NCI-H2171 treated with DMSO at 0.1 percent for 48 hours (cell line): ENCODE measurements at regions not wholly inside any gene's neighbourhood (a gene's known extent, or its start where the extent isn't known, plus 50 kb on each side); places are given as distances from the start of the nearest gene placed in this dataset.
"Not testable (repeated sequence)": the region's sequence is repeated elsewhere in the genome, so short reads cannot be mapped to it uniquely, and the experiment has no call there.

ENCODE experiments used
- DNase-seq: peaks from one replicate; lab custom pipeline; 2025; lab: John Stamatoyannopoulos, UW

DNA sequence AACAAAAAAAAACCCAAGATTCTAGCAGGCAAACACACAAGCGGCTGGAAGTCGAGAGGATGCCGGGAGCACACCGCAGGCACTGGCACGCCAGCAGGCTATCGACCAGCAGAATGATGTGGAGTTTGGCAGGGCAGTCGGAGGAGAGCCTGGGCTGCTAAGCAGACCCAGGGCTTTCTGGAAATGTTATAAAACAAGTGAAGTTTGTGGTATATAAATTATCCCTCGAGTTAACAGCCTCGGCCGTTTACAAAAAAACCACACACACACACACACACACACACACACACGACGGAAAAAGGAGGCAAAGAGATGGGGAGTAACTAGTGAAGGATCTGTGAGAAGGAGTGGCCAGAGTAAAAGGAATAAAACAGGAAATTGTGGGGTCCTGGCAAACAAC lies 87.2 kb upstream of the IVNS1ABP start:
- DNase-seq = no peak

DNA sequence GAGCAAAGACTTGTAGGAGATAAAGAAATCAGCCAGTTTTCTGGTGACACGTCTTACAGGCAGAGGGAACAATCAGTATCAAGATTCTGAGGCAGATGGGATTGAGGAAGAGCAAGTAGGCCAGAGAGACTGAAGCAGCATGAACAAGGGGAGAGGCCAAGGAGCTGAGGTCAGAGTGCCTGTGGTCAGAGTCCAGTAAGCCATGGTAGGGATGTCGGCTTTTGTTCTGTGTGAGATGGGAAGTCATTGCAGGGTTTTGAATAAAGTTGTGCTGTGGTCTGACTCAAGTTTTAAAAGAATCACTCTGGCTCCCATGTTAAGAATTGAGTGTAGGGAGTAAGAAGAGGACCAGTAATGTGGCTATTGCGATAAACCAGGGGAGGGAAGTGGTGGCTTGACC lies 85.9 kb upstream of the IVNS1ABP start:
- DNase-seq = no peak

DNA sequence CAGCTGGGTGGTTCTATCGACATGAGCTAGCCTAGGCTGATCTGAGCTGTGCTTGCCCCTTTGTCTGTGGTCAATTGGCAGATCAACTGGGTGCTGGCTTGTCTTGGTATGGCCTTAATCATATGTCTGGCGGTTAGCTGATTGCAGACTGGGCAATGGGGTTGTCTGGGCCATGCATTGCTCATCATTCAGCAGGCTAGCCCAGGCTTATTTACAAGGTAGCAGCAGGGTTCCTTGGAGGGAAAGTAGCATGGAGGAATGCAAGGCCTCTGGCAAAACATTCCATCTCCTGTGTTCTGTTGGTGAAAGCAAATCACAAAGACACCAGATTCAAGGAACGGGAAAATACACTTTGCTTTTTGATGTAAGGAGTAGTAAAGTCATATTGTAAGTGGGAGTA lies 84.0 kb upstream of the IVNS1ABP start:
- DNase-seq = no peak

DNA sequence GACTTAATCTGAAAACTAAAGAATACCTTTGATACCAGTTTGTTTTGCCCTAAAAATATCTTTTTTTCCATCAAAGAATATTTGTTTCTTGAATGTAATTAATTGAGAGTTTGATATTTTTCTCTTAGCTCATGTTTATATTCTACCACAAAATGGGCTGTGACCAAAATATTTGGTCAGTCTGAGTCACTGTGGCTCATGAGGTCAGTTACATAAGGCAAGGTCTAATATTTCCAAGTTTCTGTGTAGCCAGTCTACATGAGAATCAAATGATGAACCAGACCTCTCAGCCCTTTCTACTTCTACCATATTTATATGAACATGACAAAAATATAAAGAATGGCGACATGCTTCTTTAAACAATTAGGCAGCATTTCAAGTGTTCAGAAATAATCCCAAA lies 83.0 kb upstream of the IVNS1ABP start:
- no peak for DNase-seq

DNA sequence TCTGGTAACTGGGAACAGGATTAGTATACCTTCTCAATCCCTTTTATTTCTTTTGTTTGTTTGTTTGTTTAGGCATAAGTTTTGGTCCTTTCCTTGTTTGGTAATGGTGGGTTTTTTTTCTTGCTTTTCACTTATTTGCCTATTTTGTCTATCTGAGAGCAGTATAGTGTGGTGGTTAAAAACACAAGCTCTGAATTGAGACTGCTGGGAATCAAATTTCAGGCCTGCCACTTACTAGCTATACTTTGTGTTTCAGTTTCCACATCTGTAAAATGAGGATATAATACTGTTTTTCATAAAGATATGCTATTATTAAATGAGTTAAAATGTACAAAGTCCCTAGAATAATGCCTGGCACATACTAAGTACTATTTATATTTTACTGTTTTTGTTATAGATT lies 81.6 kb upstream of the IVNS1ABP start:
- DNase-seq = no peak

DNA sequence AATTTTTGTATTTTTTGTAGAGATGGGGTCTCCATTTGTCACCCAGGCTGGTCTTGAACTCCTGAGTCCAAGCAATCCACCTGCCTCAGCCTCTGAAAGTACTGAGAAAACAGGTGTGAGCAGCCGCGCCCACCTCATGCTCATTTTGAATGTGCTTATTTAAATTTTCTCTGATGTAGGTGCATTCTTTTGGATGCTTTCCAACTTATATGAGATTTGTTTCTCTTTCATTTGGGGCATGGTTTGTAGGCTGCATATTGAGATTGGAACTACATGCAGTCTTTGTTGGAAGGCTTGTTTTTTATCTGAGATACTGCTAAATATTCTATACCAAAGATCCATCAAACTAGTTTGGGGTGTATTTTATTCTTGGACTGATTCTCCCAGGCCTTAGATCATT lies 81.0 kb upstream of the IVNS1ABP start:
- DNase-seq = no peak

DNA sequence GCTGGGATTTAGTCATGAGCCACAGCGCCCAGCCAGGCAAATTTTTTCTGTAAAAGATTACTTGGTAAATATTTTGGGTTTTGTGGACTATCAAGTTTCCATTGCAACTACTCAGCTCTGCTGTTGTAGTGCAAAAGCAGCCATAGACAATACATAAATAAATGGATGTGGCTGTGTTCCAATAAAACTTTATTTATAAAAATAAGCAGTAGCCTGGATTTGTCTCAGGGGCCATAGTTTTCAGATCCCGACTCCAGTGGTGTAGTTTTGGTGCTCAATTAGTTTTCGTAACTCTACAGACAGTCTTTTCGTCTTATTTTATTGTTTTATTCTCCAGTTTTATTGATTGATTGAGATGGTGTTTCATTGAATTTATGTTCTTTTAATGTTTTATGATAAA lies 80.1 kb upstream of the IVNS1ABP start:
- DNase-seq = no peak

DNA sequence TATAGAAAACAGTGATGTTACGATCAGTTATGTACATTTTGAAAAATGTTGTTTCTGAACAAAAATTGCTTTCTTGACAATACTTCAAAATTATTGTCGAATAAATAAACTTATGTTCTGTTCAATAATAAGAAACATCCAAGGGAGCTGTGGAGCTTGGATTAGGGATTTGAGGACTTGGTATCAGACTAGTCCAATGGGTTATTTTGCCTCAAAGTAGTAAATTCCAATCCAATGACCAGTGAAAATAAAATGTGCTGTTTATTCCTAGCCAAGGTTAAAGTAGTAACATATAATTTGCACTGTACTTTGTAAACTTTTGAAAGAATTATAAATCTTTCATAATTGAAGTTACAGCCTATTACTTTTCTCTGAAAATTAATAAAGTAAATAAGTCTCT lies 79.1 kb upstream of the IVNS1ABP start:
- no peak for DNase-seq

DNA sequence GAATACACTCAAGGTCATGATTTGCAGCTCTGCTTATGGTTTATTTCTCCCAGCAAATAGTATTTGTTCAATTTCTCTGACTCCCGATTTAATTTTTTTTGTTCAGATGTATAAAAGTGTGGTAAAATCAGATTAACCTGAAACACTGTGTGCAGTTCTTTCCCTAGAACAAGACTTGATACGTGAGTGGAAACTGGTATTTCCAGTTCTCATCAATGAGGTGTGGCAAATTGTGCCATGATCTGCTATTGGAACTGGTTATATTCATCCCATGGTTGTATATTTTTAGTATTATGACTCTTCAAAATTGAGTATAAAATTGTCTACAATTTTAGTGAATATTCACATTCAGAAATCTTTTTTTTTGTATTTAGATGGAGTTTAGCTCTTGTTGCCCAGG lies 76.8 kb upstream of the IVNS1ABP start:
- no peak for DNase-seq

DNA sequence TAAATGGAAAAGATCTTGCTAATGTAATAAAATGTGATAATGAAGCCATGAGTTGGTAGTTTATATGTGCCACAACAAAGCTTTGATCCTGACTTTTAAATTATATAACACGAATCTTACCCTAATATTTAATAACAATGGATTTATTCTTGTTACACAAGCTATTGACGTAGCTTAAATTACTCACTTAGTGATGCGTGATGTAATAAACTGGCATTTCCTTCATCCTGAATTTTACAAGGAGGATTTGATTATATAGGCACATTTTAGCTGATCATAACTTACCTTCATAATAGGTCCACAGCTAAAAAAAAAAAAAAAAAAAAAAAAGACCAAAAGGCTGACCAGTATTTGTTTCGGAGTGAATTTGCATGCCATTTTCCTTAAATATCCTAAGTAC lies 76.2 kb upstream of the IVNS1ABP start:
- no peak for DNase-seq

DNA sequence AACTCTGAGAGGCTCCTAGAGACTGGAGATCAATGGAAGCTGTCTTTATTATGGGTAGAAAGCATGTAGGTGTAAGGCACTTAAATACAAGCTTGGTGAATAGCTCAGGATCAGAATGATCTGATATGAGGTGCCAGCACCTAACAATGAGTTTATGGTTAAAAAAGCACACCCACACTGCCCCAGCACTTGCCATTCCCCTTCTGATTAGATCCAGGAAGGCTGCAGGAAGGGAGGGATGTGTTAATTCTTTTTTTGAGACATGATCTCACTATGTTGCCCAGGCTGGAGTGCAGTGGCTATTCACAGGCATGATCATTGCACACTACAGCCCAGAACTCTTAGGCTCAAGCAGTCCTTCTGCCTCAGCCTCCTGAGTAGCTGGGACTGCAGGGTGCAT lies 71.8 kb upstream of the IVNS1ABP start:
- no peak for DNase-seq

DNA sequence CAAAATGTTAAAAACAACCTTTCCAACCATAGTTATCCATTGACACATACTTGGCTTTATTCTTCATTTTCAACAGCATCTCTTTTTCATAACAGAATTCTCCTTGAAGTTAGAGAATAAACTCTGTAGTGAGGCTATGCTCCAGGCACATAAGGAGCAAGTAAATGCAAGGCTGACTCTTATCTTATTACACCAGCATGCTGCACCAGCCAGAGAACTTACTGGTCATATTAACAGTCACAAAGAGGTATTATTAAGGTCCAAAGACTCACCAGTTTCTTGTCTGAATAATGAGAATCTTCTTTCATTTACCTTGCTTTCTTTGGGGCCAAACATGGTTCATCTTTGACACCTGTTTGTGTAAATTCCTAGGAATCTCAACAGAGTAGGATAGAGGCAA lies 71.3 kb upstream of the IVNS1ABP start:
- DNase-seq = no peak

DNA sequence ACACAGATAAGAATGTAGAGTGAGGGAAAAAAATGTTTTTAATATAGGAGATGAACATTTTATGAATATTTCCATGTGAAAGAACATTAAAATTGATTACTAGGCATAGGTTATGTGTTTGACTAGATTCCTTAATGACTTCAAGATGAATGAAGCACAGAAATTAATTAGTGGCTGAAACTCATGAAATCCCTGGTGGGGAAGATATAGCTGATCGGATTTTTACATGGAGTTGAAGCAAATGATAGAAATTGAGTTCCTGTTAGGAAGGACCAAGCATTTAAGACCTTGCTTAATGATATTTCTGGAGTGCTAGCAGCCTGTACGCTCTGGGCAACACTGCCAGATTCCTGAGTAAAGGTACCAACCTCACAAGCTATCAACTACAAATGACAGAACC lies 68.9 kb upstream of the IVNS1ABP start:
- DNase-seq = no peak

DNA sequence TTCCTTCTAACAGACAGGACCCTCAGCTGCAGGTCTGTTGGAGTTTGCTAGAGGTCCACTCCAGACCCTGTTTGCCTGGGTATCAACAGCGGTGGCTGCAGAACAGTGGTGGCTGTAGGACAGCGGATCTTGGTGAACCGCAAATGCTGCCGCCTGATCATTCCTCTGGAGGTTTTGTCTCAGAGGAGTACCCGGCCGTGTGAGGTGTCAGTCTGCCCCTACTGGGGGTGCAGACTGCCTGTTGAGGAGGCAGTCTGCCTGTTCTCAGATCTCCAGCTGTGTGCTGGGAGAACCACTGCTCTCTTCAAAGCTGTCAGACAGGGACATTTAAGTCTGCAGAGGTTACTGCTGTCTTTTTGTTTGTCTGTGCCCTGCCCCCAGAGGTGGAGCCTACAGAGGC lies 66.8 kb upstream of the IVNS1ABP start:
- not testable (repeated sequence) for DNase-seq

DNA sequence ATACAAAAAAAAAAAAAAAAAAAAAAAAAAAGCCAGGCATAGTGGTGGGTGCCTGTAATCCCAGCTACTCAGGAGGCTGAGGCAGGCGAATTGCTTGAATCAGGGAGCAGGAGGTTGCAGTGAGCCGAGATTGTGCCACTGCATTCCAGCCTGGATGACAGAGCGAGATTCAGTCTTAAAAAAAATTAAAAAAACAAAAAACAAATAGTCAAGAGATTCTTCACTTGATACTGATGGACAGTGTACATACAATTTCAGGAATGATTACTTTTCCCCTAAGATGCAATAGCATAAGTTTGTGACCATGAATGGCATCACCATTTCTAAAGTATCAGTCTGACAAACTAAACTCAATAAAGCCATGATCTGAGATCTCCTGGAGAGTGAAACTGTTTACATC lies 60.8 kb upstream of the IVNS1ABP start:
- DNase-seq = no peak

DNA sequence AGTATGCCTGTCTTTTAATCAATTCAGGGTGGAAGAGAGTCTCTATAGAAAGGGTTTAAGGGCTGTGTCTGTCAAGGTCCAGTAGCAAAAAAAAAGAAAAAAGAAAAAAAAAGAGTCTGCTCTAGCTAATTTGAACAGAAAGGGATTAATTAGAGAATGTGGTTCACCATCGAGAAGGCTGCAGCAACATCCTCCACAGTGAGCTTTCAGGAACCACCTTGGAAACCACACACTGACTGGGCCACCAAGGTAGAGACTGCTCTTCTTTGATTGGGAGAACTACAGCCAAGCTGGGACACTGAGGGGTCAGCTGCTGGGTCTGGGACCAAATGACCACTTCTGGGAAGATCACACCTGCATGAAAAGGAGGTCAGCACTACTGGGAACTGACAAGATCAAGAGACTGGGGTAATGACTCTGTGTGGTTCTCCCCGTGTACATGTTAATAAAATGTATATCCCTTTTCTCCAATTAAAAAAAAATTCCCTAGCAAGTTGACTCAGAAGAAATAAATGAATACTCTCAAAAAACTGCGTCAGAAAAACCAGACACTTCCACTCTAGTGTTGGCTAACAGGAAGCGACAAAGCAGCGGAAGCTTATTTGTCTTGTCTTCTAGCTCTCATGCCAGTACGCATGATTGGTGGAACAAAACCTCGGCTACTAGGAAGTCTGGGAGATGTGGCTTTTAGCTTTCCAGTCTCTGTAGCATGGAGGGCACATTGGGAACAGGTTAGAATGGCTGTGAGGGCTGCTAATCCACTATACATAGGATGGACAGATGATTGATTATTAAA lies 60.0 kb upstream of the IVNS1ABP start:
- no peak for DNase-seq

DNA sequence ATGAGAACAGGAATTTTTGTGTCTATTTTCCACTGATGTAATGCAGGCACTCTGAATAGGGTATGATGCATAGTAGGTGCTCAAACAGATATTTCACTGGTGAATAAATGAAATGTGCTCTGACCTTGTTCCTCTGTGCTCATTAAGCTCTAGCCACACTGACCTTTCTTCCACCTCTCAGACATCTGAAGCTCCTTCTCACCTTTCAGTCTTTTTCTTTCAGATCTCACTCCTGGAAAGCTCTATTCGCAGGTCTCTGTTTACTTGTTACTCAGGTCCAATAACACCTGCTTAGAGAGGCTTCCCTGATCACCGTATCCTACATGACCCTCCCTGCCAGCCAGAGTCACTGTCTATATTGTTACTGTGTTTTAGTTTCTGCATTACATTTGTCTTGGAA lies 59.2 kb upstream of the IVNS1ABP start:
- no peak for DNase-seq

DNA sequence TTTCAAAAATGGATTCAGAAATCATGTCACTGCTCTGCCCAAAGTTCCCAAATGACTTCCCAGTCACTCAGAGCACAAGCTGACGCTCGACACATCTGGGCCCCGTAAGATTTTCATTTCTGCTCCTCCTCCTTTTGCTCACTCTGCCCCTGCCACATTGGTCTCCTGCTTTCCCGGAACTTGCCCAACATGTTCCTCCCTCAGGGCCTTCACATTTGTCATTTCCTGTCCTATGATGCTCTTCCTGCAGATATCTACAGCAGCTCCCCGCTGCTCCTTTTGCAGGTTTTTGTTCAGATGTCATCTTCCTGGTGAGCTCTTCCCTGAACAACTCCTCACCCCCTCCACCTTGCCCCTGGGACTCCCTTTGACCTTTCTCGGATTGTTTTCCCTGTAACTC lies 58.5 kb upstream of the IVNS1ABP start:
- DNase-seq = no peak

DNA sequence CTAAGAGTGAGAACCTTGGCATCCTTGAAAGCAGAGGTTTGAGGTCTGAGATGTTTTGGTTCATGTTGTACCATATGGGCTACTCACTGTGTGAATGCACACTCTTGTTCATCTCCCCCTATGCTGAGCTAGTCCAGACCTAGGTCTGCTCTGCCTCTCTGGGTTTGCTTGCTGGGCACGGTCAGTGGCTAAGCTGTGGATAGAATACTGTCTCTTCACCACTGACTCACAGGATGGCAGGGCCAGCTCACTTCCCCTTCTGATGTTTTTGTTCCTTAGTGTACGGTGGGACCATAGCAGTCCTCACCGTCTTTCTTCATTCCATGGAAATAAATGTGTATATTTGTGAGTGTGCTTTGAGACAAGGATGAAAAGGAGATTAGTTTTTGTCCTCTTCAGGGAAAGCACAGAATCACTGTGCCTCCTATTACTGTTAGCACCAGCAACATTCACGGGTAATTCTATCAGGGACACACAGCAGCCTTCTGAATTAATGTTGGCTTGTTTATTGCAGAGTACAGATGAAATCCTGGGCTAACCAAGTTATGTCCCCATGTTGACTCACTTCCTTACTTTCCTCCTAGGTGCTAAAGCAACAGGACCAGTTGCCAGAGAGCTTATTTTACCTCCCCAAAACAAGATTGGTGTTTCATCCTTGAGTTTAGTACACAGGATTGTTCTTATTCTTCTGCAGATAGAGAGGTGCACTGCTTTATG lies 56.9 kb upstream of the IVNS1ABP start:
- no peak for DNase-seq

DNA sequence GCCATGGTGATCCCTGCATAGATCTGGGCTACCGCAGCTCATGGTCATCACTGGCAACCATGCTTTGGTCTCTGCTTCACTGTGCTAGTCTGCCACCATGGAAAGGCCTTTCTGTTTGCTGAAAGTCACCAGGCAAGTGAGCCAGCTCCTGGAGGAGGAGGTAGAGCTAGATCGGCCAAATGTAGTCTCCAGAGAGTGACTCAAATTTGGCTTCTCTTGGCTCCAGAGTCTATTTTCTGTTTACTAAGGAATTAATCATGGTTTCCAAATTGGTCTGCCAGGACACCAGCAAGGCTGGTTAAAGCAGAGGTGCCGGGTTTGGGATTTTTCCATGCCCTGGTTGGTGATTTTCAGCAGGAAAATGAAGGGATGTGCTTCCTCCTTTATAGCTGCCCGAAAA lies 52.7 kb upstream of the IVNS1ABP start:
- DNase-seq = no peak

DNA sequence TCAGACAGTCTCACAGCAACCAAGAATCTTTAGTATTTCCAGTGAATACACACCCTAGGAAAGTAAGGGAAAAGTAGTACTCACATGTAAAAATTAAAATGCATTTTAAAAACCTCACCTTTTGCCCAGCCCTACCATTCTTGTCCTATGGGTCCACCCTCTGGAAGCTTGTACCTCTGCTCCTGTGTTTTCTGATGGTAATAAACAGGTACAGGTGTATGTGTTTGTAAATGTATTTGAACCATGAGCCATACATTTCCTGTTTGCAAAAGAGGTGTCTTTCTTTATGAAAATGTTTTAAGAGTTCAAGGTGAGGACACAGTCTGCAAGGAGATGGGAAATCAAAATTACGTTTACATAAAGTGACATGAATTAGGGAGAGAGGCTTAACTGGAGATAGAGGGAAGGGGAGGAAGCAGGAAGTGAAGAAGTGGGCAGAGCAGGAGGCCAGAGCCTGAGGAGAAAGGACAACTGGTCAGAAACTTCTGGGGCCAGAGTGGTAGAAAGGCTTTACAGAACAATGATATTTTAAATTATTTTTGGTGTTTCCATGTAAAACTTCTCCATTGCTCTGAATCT lies 52.0 kb upstream of the IVNS1ABP start:
- no peak for DNase-seq

DNA sequence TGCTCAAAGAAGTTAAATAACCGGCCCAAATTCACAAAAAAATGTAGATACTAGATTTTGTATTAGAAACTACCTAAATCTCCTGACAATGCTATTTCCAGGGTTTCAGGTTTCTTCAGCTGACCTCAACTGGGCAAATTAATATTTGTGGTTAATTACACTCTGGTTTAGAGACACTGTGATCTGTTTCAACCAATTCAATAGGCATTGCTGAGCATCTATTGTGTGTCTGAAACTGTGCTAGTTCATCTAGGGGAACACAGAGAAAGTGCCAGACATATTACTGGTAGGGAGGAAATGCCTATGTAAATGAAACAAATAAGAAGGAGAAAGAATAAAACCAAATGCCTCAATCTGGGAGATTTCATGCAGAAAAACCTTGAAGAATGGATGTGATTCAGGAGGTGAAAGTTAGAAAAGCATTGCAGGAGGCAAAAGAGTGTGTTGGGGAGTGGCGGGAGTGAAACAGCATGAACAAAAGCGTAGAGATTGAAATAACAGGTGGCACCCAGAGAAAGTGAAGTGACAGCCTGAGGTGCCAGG lies 51.3 kb upstream of the IVNS1ABP start:
- no peak for DNase-seq

DNA sequence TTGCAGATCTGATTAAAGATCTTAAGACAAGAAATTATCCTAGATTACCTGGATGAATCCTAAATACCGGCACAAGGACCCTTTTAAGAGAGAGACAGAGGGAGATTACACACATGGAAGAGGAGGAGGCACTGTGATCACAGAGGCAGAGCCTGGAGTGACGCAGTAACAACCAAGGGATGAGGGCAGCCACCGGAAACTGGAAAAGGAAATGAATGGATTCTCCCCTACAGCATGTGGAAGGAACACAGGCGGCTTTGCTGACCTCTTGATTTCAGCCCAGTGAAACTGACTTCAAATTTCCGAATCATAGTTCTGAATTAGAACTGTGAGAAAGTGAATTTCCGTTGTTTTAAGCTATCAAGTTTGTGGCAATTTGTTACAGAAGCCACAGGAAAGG lies 50.2 kb upstream of the IVNS1ABP start:
- DNase-seq = no peak
